ENCODE measurements at regions not wholly inside any gene's neighbourhood (a gene's known extent, or its start where the extent isn't known, plus 50 kb on each side); places are given as distances from the start of the nearest gene placed in this dataset.
"Not testable (repeated sequence)": the region's sequence is repeated elsewhere in the genome, so short reads cannot be mapped to it uniquely, and the experiment has no call there.

DNA sequence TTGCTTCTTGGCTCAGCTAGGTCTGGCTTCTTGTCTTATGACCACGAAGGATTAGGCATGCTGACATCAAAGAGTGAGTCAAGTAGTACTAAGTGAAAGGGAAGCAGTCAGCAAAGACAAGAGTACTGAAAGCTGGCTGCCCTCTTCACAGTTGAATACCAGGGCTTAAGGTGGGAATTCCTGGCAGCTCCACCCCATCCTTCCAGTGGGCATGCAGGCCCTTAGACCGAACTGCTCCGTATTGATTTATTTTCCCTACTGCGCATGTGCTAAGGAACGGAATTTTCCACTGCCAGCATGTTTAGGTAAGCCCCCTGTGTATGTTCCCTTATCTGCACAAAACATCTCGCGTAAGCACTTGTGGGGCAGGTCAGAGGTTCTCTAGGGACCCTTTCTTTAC lies 2320.1 kb downstream of the ARAP2 start:
- DNase-seq: peak; percentile 89

DNA sequence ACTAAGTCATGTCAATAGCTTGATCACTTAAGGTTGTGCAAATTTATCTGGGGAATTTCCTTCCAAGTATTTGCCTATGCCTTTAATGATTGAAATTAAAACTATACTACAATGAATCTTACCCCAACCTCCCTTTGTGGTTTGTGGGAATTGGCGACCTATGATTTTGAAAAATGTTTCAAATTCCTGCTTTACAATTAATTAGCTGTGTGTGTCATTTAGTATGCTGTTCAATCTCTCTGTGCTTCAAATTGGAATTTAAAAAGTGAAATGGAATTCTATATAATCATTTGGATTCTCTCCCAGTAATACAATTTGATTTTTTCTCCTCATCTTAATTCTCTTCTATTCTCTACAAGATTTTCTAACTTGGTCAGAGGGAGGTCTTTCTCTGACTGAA lies 2319.5 kb downstream of the ARAP2 start:
- DNase-seq: no peak

DNA sequence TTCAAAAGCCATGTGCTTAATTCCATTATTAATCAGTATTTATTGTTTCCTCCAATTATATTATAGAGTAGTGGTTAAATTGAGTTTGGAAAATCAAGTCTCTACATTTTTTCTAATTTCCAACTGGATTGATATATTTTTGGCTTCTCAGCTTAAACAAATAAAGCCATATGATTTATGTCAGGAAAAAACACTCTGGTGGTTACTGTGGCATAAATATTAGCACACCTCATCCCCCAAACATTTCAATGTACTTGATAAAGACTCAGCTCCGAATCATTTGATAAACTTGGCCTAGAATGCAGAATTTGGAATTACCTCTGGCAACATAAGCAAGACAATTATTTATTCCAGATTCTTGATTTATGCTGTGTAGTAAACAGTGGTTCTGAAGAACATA lies 2313.8 kb downstream of the ARAP2 start:
- no peak for DNase-seq

DNA sequence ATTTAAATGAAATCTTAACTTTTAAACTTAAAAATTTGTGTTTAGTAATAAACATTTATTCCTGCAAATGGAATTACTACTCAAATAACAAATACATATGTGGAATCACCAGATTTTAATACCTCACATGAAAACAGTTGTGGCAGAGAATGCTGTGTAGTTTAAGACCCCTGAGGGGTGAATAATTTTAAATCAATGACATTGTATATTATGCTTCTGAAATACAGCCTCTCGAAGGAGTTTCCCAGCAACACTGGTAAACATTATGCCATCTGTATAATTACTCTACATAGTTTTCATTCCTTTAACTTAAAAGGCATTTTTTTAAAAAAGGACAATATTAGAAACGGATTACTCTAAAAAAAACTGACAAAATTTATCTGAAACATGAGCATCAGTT lies 2313.3 kb downstream of the ARAP2 start:
- DNase-seq: no peak

DNA sequence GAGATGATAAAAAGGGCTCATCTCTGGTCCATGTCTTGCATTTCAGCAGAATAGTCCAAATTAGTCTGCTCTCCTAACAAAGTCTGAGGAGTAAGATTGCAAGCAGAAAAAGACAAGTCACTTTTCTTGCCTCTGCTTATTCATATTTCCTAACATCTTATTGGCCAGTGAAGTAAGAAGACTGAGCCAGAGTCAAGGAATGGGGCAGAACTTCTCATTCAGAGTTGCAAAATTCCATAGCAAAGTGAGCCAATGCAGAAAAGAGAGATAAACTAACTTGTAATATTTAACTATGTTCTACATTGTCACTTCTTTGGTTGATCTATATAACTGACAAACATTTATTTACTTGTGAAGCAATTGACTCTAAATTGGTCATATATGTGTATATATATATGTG lies 2304.0 kb downstream of the ARAP2 start:
- no peak for DNase-seq

DNA sequence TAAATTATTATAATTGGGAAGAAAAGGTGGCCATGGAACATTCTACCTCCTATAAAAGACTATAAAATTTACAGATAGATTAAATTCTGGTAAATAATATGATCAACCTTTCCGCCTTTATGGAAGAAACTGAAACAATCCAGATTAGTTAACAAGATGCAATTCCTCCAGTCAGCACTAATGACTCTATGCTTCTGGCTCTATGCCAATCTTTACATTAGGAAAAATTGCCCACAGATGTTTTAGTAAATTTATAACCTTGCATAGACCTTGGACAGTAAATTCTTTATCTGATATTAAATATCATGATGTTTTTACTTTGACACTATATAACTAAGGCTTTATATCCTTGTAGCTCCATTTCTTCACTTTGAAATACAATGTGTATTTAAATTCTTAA lies 2302.5 kb downstream of the ARAP2 start:
- DNase-seq: no peak

DNA sequence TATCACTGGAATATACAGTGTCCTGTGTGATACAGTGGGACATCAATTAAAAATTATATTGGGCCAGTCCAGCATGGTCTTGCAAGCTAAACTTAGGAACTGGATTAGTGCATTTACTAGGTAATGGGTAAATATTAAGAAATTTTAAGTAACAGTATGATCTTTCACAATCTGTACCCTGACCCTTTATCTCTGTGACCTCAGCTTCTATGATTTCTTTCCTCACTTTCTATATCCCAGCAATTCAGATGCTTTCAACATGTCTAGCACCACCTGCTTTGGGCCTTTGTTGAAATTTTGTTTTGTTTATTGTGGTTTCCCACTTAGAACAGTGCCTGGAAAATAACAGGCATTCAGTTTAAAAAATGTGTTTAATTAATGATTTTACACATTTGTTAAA lies 2295.4 kb downstream of the ARAP2 start:
- no peak for DNase-seq

DNA sequence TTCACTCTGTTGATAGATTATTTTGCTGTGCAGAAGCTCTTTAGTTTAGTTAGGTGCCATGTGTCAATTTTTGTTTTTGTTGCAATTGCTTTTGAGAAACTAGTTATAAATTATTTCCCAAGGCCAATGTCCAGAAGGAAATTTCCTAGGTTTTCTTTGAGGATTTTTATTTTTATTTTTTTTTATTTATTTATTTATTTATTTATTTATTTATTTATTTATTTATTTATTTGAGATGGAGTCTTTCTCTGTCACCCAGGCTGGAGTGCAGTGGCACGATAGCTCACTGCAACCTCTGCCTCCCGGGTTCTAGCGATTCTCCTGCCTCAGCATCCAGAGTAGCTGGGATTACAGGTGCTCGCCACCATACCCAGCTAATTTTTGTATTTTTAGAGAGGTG lies 2290.5 kb downstream of the ARAP2 start:
- DNase-seq: not testable (repeated sequence)

DNA sequence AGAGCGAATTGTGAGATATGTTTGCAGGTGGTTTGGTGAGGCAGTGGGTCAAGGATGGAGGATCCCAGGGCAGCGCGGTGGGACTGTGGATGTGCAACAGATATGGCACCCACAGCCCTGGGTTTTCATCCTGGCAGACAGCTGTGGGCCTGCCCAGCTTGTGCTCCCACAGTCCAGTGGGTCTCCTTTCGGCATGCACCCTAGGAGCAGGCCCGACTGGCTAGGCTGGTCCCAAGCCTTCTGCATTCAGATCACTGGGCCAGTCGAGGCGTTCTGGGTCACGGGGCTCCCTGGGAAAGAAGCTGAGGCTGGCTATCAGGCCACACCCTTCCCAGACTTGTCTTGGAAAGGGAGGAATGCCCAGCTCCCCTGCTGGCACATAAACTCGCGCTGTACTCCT lies 2289.6 kb downstream of the ARAP2 start:
- DNase-seq: no peak

DNA sequence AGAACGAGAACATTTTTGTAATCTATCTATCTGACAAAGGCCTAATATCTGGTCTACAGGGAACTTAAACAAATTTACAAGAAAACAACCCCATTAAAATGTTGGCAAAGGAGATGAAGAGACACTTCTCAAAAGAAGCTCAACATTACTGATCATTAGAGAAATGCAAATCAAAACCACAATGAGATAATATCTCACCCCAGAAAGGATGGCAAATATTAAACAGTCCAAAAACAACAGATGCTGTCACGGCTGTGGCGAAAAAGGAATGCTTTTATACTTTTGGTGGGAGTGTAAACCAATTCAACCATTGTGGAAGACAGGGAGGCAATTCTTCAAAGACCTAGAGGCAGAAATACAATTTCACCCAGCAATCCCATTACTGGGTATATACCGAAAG lies 2284.8 kb downstream of the ARAP2 start:
- no peak for DNase-seq

DNA sequence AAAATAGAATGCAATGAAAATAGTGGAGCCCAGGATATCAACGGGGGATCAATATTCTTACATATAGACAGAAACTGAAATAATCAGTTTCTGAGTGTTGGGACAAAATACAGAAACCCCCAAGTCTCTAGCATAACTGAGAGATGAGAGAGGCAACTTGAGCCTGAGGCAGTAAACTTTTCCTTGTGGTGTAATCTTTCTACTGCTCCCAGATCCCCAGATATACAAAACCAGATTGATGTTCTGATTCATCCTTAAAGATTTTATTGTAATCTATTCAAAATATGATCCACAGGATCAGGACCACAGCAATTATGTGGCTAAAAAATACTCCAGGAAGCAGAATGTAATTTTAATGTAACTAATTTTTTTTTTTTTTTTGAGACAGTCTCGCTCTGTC lies 2282.6 kb downstream of the ARAP2 start:
- DNase-seq: no peak

DNA sequence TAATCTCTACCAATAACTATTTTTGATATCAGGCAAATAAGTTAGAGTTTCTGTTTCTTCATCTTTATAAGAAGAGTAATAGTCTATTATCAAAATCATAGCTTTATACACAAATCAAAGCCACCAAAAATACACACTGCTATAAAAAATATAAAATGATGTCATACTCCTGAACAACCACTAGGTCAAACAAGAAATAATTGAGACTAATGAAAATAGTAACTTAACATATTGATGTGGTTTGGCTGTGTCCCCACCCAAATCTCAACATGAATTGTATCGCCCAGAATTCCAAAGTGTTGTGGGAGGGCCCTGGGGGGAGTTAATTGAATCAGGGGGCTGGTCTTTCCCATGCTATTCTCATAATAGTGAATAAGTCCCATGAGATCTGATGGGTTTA lies 2277.5 kb downstream of the ARAP2 start:
- DNase-seq: no peak

DNA sequence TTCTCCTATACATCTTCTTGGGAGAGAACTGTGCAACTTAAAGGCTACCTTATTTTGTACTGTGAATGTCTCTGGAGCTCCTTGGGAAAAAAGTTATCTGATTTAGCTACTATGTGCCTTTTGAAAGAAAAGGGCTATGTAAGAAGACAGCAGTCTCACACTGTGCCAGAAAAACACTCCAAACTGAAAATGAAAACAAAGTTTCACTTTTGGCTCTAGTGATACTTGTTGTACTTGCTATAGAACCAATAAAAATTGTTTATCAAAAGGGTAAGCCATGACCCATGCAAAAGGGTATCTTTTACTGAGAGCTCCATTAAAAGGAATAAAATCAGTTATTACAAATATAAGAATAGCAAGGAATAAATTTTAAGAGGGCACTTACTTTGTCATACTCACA lies 2270.0 kb downstream of the ARAP2 start:
- DNase-seq: no peak

DNA sequence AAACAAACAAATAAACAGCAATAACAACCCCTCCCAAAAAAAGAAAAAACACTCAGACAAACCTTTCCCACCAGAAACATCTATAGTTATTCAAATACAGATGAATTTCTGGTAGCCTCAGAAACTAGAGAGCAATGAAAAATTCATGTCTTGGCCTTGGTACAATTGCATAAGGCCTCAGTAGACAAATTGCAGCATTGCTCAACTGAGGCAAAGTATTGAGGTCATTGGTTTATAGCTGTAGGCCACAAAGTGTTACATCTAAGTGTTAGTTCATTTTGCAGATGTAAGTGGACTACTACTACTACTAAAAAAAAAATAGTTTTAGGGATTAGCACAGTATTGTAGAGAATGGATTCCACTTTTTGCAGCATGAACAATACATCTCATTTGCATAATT lies 2268.3 kb downstream of the ARAP2 start:
- DNase-seq: no peak

DNA sequence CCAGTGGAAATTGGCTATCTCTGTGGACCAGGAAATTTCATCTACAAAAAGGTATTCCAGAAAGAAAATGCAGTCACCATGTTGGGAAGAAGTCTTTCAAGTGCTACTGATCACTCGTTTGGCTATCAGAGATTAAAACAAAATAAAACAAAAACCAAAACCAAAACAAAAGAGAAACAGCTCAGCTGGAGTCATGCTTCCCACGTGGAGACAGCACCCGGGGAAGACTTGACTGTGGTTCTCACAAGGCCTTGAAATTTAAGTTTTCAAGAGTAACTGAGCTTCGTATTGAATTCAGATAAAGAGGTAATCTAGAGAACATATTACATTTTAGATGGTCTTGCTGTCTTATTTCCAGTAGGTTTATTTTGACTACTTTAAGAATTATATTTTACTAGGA lies 2264.5 kb downstream of the ARAP2 start:
- not testable (repeated sequence) for DNase-seq

DNA sequence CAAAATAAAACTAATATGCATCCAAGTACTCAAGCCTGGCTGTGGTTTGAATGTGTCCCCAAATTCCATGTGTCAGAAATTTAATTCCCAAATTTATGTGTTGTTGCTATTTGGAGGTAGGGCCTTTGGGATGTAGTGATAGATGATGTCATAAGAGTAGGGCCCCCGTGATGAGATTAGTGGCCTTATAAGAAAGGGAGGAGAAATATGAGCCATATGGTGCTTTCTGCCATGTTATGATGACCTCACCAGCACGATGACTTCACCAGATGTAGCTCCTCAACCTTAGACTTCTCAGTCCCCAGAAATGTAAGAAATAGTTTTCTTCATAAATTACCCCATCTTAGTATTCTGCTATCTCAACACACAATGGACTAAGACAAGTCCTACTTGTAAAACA lies 2264.0 kb downstream of the ARAP2 start:
- DNase-seq: no peak

DNA sequence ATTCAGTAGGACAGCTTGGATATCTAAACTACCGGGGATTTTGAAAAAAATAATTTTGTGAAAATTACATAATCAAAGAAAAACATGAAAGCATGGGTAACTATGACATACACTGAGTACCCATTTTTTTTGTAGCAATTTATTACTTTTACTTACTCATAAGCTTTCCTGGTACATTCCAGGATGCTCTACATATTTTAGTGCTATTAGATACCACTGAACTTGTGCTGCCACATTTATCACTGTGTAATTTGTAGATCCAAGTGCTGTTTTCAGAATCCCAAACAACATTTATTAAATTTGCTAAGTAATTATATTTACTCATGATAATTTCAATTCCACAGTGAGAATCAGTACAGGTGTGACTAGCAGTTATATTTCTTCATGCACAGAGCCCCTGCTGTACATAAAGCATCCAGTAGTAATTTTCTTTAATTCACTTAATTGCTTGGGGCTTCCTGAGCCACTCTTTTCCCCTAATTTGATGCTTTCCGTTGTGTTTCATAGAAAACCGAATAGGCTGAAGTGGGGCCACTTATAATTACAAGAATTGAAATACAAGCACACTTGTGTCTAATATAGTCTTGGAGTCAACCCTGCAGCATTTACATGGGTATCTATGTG lies 2254.4 kb downstream of the ARAP2 start:
- no peak for DNase-seq

DNA sequence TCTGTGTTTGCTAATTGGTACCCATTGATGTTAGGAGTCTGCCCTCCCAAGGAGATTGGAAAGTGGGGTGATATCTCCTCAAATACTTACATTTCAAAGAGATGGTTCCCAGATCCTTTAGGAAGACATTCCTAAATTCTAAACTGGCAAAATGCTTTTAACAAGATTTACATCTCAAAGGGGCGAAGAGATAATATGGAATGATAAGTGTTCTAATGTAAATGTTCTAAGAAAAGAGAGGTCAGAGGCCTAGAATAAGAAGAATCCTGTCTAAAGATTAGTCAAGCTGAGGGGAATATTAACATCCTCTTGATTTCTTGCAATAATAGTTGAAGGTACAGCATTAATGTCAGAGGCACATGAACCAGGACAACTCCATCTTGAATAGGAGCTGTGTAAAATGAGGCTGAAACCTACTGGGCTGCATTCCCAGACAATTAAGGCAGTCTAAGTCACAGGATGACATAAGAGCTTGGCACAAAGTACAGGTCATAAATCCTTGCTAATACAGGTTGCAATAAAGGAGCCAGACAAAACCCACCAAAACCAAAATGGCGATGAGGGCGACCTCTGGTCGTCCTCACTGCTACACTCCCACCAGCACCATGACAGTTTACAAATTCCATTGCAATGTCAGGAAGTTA lies 2248.1 kb downstream of the ARAP2 start:
- peak; percentile 68 for DNase-seq

DNA sequence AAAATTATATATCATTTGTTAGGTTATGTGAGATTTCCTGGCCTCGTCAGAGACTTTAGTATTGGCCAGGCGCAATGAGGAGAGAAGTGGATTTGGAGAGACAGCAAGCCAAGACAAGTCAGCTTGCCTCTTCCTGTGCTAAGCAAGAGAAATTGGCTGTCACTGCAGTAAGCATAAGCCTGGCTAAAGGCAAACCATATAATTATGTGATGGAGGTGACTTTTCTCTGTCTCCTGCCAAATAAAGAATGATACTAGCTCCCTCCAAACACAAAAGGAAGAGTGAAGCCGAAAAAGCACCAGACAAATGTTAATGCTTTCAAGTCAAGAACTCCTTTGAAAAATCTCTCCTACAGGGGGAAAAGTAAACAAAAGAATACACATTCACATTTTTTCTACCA lies 2246.0 kb downstream of the ARAP2 start:
- no peak for DNase-seq

DNA sequence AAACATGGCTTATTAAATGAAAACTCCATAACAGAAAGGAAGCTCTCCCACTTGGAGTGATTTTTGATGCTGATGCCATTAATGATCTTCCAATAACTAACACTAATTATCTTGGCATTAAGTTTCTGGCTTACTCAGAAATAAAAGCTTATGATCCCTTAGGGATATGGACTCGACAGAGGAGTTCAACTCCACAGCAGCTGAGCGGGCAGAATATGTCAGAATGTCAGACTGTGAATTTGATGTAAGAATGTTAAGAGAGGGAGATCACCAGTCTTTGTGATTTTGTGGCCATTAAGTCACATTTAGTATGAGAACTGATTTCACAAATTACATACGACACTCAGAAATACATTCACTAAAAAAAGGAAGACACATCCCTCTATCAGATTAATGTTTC lies 2244.0 kb downstream of the ARAP2 start:
- no peak for DNase-seq

DNA sequence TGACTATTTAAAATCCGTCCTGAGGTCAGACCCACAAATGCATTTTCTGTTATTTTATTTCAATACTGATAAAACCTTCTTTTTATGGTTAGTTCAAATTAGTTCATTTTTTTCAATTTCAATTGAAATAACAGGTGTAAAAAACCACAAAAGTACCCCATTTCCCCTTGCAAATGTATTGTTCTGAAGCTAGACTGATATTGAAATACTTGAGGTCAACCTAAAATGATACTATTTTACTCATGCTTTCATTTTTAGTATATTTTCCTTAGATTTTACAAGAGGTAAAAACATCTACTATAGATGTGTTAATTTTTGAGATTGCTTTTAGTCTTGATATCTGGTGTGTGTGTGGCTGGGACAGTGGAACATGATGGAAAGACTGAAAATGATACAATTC lies 2237.8 kb downstream of the ARAP2 start:
- not testable (repeated sequence) for DNase-seq

DNA sequence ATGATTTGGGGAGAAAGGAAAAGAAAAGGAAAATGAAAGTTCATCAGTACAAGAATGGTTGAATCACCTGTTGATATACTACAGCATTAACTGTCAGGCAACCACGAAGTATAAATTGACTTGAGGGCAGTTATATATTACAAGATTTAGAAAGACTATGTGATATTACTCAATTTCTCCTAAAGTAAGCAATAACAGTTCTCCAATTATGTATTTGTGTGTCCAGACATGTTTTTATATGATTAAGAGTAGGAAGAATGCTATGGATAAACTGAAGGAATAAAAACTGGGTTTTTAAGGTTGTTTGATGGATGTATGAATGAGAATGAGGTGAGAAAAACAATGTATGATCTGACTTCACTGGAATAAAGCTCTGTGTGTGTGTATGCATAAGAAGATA lies 2234.4 kb downstream of the ARAP2 start:
- no peak for DNase-seq

DNA sequence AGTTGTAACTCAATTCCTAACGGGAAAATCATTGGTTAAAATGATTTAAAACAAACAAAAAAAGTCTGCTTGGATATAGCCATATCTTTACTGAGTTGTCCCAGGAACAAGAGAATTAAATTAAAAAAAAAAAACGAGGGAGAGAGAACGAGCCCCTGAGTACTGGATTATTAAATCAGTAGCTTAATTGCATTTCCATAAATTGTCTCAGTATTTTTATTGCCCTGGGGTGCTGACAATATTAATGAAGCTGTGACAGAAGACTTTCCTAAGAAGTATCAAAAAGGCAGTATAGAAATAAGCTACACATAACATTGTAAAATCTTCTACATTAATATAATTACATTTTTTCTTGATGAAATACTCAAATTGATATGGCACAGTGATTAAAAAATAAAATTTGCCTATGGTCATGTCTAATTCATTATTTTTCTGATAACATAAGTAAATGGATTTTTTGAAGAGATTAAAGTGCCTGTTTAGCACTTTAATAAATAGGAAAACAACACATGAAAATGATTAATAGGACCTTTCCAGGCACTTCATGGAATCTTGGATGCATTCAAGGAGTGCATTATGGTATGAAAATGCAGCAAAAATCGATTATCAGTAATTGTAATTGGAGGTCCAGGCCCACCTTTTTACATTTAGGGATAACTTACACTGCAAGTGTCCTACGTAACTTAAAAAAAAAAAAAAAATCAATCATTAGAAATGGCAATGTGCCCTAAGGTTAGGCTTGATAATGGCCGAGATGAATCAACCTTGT lies 2233.4 kb downstream of the ARAP2 start:
- no peak for DNase-seq

DNA sequence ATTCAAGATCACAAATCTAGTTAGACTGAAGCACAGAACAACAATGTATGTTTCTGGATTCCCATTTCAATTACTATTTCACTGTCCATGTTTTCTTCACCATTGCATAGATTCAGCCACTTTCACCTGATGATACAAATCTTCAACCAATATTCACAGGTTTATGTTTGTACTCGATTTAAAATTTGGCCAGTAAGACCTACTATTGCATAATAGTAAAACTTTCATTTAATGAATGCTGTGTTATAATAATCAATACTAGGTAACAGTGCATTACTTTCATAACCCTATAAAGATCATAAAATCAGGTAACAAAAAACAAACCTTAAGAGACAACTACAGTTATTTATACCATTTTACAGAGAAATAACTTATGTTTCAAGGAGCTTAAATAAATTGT lies 2209.1 kb downstream of the ARAP2 start:
- no peak for DNase-seq

DNA sequence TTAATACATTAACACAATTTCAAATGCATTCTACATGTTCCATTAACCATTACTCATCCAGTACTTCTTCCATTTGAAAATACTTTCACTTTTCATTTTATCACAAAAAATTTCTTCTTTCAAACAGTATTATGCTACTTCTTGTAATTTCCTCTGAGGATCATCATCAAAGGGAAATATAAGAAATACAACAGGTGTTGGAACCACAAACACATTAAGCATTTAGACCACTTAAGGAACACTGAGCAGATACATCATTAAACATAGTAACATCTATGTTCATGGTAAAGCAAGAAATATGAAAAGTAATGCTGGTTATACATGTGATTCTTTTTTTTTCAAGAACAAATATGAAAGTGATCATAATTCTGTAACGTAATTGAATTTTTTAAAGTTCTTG lies 2207.0 kb downstream of the ARAP2 start:
- no peak for DNase-seq

Measured in islet precursor cell (in vitro differentiated cells).